SK-N-SH (cell line): ENCODE measurements at regions not wholly inside any gene's neighbourhood (a gene's known extent, or its start where the extent isn't known, plus 50 kb on each side); places are given as distances from the start of the nearest gene placed in this dataset.

ENCODE experiments used
- CTCF ChIA-PET: fragments of 300-600, 350-600 bp; formaldehyde crosslinking; extraction: SDS; loops from one replicate; lab custom pipeline; 2021; lab: Yijun Ruan, JAX
- POLR2A ChIA-PET: fragments of 350-600 bp; sonication (Branson Sonifier 250); formaldehyde crosslinking; extraction: SDS; loops from one replicate; lab custom pipeline; 2020; ENCODE audit warnings: antibody characterized with exemption, inconsistent platforms; lab: Yijun Ruan, JAX
- DNase-seq: peaks from one replicate; pipeline ENCODE4 v3.0.0; 2012
- H2AFZ ChIP-seq: fragments of 200-600 bp; sonication (generic); 2 replicates; pipeline ENCODE4 v1.8.1; 2016; ENCODE audit warnings: antibody characterized with exemption, mild to moderate bottlenecking, low read depth
- H3F3A ChIP-seq: fragments of 200-600 bp; sonication (generic); replicated peaks from 2 replicates; pipeline ENCODE3; 2016; ENCODE audit warnings: antibody characterized with exemption, mild to moderate bottlenecking; ENCODE audit not compliant: insufficient read depth
- H3K27ac ChIP-seq, 2 experiments: fragments of 200-500 bp in 1 of 2; fragments of 200-600 bp in 1 of 2; sonication (Bioruptor generic) in 1 of 2; sonication (generic), shearing (Covaris generic) in 1 of 2; 2 replicates each; pipeline versions ENCODE4 v1.5.1 to v1.6.1; 2014 to 2016; ENCODE audit warnings: low read depth in 2 of 2, inconsistent platforms in 1 of 2, low read length in 1 of 2, mild to moderate bottlenecking in 1 of 2, mixed read lengths in 1 of 2
- H3K27me3 ChIP-seq: fragments of 200-600 bp; sonication (generic), shearing (Covaris generic); 2 replicates; pipeline ENCODE4 v1.6.1; 2016; ENCODE audit warnings: mixed run types; ENCODE audit not compliant: insufficient read depth
- H3K36me3 ChIP-seq, 2 experiments: fragments of 200-500 bp in 1 of 2; fragments of 200-600 bp in 1 of 2; sonication (Bioruptor generic) in 1 of 2; sonication (generic) in 1 of 2; replicated peaks in 1 of 2; 2 replicates each; pipeline versions ENCODE3 to v1.5.1; 2014 to 2016; ENCODE audit warnings: low read length in 1 of 2, mild to moderate bottlenecking in 1 of 2; ENCODE audit not compliant: insufficient read depth in 2 of 2, control insufficient read depth in 1 of 2
- H3K4me1 ChIP-seq, 2 experiments: fragments of 200-500 bp in 1 of 2; fragments of 200-600 bp in 1 of 2; sonication (Bioruptor generic) in 1 of 2; sonication (generic), shearing (Covaris generic) in 1 of 2; 2 replicates each; pipeline versions ENCODE4 v1.5.1 to v1.6.1; 2014 to 2016; ENCODE audit warnings: low read depth in 1 of 2, low read length in 1 of 2, mixed run types in 1 of 2; ENCODE audit not compliant: insufficient read depth in 2 of 2, control insufficient read depth in 1 of 2
- H3K4me2 ChIP-seq: fragments of 200-600 bp; sonication (generic), shearing (Covaris generic); 2 replicates; pipeline ENCODE4 v1.6.1; 2017; ENCODE audit warnings: mixed run types
- H3K4me3 ChIP-seq, 2 experiments: fragments of 200-500 bp in 1 of 2; fragments of 200-600 bp in 1 of 2; sonication (Bioruptor generic) in 1 of 2; sonication (generic), shearing (Covaris generic) in 1 of 2; 2 replicates each; pipeline versions ENCODE4 v1.5.1 to v1.8.1; 2014 to 2016; ENCODE audit warnings: low read depth in 2 of 2, inconsistent platforms in 1 of 2, low read length in 1 of 2, mild to moderate bottlenecking in 1 of 2, mixed read lengths in 1 of 2, moderate library complexity in 1 of 2
- H3K79me2 ChIP-seq: fragments of 200-600 bp; sonication (generic); 2 replicates; pipeline ENCODE4 v1.8.1; 2017; ENCODE audit warnings: mild to moderate bottlenecking; ENCODE audit not compliant: insufficient read depth
- H3K9ac ChIP-seq: fragments of 200-600 bp; sonication (generic); 2 replicates; pipeline ENCODE4 v1.6.1; 2017; ENCODE audit warnings: mixed run types
- H3K9me2 ChIP-seq: fragments of 200-600 bp; sonication (generic); 2 replicates; pipeline ENCODE4 v1.6.1; 2017; ENCODE audit warnings: mixed run types
- H3K9me3 ChIP-seq: fragments of 200-600 bp; sonication (generic); 2 replicates; pipeline ENCODE4 v1.6.1; 2017; ENCODE audit warnings: mixed run types, mild to moderate bottlenecking, moderate library complexity
- H4K20me1 ChIP-seq: fragments of 200-600 bp; sonication (generic); 2 replicates; pipeline ENCODE4 v1.6.1; 2017; ENCODE audit warnings: mild to moderate bottlenecking, mixed run types; ENCODE audit not compliant: insufficient read depth
- FOXM1 ChIP-seq: IDR thresholded peaks from 2 replicates; pipeline ENCODE4 v1.4.0; 2012; ENCODE audit warnings: low read depth, mild to moderate bottlenecking
- GABPA ChIP-seq: IDR thresholded peaks from 2 replicates; pipeline ENCODE4 v1.4.0; 2012; ENCODE audit warnings: low read depth, mild to moderate bottlenecking
- JUND ChIP-seq: IDR thresholded peaks from 2 replicates; pipeline ENCODE4 v1.4.0; 2012
- MAX ChIP-seq: IDR thresholded peaks from 2 replicates; pipeline ENCODE4 v1.4.0; 2012; ENCODE audit warnings: low read depth
- NFIC ChIP-seq: IDR thresholded peaks from 2 replicates; pipeline ENCODE4 v1.4.0; 2012; ENCODE audit warnings: borderline replicate concordance
- RFX5 ChIP-seq: IDR thresholded peaks from 2 replicates; pipeline ENCODE4 v1.6.1; 2012; ENCODE audit warnings: mild to moderate bottlenecking, improper control_type of control experiment, low read length
- SIN3A ChIP-seq: IDR thresholded peaks from 2 replicates; pipeline ENCODE4 v1.6.1; 2012; ENCODE audit warnings: low read depth, mild to moderate bottlenecking, low read length, moderate library complexity, borderline replicate concordance
- SMC3 ChIP-seq: IDR thresholded peaks from 2 replicates; pipeline ENCODE4 v1.6.1; 2012; ENCODE audit warnings: low read depth, low read length, improper control_type of control experiment
- TCF12 ChIP-seq: IDR thresholded peaks from 2 replicates; pipeline ENCODE4 v1.4.0; 2012
- WGBS: methylation state at CpG from one replicate; pipeline ENCODE4 v1.1.6; 2017; ENCODE audit warnings: low lambda C conversion rate; 5-methylcytosine and 5-hydroxymethylcytosine counted together
- TF ChIP-seq, protein P1 (sequence below): fragments of 200-600 bp; sonication (generic); IDR thresholded peaks from 2 replicates; pipeline ENCODE4 v1.6.1; 2017; ENCODE audit warnings: antibody characterized with exemption, mild to moderate bottlenecking, moderate library complexity
- TF ChIP-seq, protein P2 (sequence below): IDR thresholded peaks from 2 replicates; pipeline ENCODE4 v1.4.0; 2012; ENCODE audit warnings: low read depth, borderline replicate concordance

GRCh38 chr9:126225611-126226609 is 100.7 kb upstream of the MVB12B start:
- Histone ChIP-seq H3K79me2 (no peaks in the 10 kb centered on the region), H3K9ac (no peak overlapping the region), H3K9me3 (no peaks in the 10 kb centered on the region; the same call in 1 of the 2 replicates), H3K4me3 (no peak overlapping the region), H4K20me1 (no peaks in the 10 kb centered on the region), H3K36me3 (no peaks in the 10 kb centered on the region), H3K27ac (no peak overlapping the region), H3F3A (no peaks in the 10 kb centered on the region), H3K27me3 (no peaks in the 10 kb centered on the region), H2AFZ (no peak overlapping the region), H3K4me2 (no peak overlapping the region), H3K4me1 (peaks cover 0 to 2% of the 10 kb centered on the region in 2 experiments; a peak in 1 of 4 replicates), H3K9me2 (no peaks in the 10 kb centered on the region)
- POLR2A ChIA-PET: interaction anchor here (0.6 kb wide), 1 partner anchor 1568 kb away, joined by 3 read pairs; no protein-coding TSS in a partner anchor
- TF ChIP-seq JUND (no peak), FOXM1 (no peak), TCF12 (no peak), SIN3A (no peak), GABPA (no peak), NFIC (no peak), SMC3 (no peak), RFX5 (no peak), MAX (no peak)
- TF ChIP-seq, protein P1, sequence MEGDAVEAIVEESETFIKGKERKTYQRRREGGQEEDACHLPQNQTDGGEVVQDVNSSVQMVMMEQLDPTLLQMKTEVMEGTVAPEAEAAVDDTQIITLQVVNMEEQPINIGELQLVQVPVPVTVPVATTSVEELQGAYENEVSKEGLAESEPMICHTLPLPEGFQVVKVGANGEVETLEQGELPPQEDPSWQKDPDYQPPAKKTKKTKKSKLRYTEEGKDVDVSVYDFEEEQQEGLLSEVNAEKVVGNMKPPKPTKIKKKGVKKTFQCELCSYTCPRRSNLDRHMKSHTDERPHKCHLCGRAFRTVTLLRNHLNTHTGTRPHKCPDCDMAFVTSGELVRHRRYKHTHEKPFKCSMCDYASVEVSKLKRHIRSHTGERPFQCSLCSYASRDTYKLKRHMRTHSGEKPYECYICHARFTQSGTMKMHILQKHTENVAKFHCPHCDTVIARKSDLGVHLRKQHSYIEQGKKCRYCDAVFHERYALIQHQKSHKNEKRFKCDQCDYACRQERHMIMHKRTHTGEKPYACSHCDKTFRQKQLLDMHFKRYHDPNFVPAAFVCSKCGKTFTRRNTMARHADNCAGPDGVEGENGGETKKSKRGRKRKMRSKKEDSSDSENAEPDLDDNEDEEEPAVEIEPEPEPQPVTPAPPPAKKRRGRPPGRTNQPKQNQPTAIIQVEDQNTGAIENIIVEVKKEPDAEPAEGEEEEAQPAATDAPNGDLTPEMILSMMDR: no peak
- TF ChIP-seq, protein P2, sequence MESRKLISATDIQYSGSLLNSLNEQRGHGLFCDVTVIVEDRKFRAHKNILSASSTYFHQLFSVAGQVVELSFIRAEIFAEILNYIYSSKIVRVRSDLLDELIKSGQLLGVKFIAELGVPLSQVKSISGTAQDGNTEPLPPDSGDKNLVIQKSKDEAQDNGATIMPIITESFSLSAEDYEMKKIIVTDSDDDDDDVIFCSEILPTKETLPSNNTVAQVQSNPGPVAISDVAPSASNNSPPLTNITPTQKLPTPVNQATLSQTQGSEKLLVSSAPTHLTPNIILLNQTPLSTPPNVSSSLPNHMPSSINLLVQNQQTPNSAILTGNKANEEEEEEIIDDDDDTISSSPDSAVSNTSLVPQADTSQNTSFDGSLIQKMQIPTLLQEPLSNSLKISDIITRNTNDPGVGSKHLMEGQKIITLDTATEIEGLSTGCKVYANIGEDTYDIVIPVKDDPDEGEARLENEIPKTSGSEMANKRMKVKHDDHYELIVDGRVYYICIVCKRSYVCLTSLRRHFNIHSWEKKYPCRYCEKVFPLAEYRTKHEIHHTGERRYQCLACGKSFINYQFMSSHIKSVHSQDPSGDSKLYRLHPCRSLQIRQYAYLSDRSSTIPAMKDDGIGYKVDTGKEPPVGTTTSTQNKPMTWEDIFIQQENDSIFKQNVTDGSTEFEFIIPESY: no peak
- CTCF ChIA-PET: interaction anchor here (0.7 kb wide), 2 partner anchors 18 to 265 kb away, joined by 3 read pairs; no protein-coding TSS in a partner anchor
- WGBS: 53% methylated on average over 15 of the region's 18 CpGs
- DNase-seq: no peak
